ENCODE measurements at regions not wholly inside any gene's neighbourhood (a gene's known extent, or its start where the extent isn't known, plus 50 kb on each side); places are given as distances from the start of the nearest gene placed in this dataset.

- TF ChIP-seq CTCF (IDR thresholded peaks at IDR 0.05) (no peak), EZH2 (IDR thresholded peaks at IDR 0.05) (no peak), EZH2phosphoT487 (IDR thresholded peaks at IDR 0.05) (no peak)
Observed at GRCh38 chr7:115642194-115642593, 388.4 kb downstream of the TFEC start.
